Gastroesophageal sphincter (tissue), 3 donors: ENCODE measurements at regions not wholly inside any gene's neighbourhood (a gene's known extent, or its start where the extent isn't known, plus 50 kb on each side); places are given as distances from the start of the nearest gene placed in this dataset.

Source experiments
- EP300 ChIP-seq: sonication (generic); formaldehyde crosslinking; IDR thresholded peaks from one replicate; pipeline ENCODE4 v1.6.1; 2017; ENCODE audit warnings: antibody characterized with exemption, mild to moderate bottlenecking
- POLR2A ChIP-seq, 2 donors: fragments of 450-650 bp; IDR thresholded peaks; one replicate each; pipeline ENCODE4 v1.6.1; 2017; ENCODE audit warnings: antibody characterized with exemption in 2 of 2, mild to moderate bottlenecking in 2 of 2, moderate library complexity in 1 of 2
- POLR2AphosphoS5 ChIP-seq: sonication (generic); formaldehyde crosslinking; IDR thresholded peaks from one replicate; pipeline ENCODE4 v1.6.1; 2017; ENCODE audit warnings: antibody characterized with exemption
- TF ChIP-seq, protein P1 (sequence below), 4 experiments: fragments of 200-600 bp in 2 of 4; fragments of 450-650 bp in 2 of 4; sonication (generic) in 1 of 4; IDR thresholded peaks; one replicate each; pipeline ENCODE4 v1.5.1; 2017 to 2019; ENCODE audit warnings: antibody characterized with exemption in 4 of 4, mild to moderate bottlenecking in 2 of 4, moderate library complexity in 2 of 4

DNA sequence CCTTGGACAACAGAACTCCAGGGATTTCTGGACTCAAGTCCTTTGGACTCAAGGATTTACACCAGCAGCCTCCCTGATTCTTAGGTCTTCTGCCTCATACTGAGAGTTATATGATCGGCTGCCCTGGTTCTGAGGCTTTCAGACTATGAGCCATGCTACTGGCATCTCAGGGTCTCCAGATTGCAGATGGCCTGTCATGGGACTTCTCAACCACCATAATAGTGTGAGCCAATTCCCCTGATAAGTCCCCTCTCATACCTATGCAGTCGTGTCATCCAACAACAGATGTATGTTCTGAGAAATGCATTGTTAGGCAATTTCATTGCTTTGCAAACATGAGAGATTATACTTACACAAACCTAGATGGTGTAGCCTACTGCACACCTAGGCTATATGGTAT lies 61.4 kb upstream of the MSTN start:
- no peak for TF ChIP-seq POLR2AphosphoS5
- TF ChIP-seq EP300, result no peak
- TF ChIP-seq, protein P1, sequence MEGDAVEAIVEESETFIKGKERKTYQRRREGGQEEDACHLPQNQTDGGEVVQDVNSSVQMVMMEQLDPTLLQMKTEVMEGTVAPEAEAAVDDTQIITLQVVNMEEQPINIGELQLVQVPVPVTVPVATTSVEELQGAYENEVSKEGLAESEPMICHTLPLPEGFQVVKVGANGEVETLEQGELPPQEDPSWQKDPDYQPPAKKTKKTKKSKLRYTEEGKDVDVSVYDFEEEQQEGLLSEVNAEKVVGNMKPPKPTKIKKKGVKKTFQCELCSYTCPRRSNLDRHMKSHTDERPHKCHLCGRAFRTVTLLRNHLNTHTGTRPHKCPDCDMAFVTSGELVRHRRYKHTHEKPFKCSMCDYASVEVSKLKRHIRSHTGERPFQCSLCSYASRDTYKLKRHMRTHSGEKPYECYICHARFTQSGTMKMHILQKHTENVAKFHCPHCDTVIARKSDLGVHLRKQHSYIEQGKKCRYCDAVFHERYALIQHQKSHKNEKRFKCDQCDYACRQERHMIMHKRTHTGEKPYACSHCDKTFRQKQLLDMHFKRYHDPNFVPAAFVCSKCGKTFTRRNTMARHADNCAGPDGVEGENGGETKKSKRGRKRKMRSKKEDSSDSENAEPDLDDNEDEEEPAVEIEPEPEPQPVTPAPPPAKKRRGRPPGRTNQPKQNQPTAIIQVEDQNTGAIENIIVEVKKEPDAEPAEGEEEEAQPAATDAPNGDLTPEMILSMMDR (IDR thresholded peaks at IDR 0.05), result no peak
- no peak for TF ChIP-seq POLR2A (IDR thresholded peaks at IDR 0.05)
